GM23338 (cell line): ENCODE measurements at regions not wholly inside any gene's neighbourhood (a gene's known extent, or its start where the extent isn't known, plus 50 kb on each side); places are given as distances from the start of the nearest gene placed in this dataset.

ENCODE experiments used
- ATAC-seq: fragments of 200-7000 bp; cut with Tn5 transposase; 3 replicates; pipeline ENCODE4 v1.9.1; 2020
- DNase-seq: peaks from one replicate; pipeline ENCODE4 v3.0.0-alpha.2; 2015; ENCODE audit warnings: low spot score
- H2AFZ ChIP-seq: fragments of 200-600 bp; sonication (generic); 2 replicates; pipeline ENCODE4 v1.8.0; 2016; ENCODE audit warnings: antibody characterized with exemption, mild to moderate bottlenecking, moderate library complexity
- H3F3A ChIP-seq: fragments of 200-600 bp; sonication (generic); replicated peaks from 2 replicates; pipeline ENCODE4 v1.8.0; 2017; ENCODE audit warnings: antibody characterized with exemption, mixed run types, low read depth
- H3K27ac ChIP-seq: fragments of 200-600 bp; sonication (generic); 2 replicates; pipeline ENCODE4 v1.6.1; 2016; ENCODE audit warnings: low read depth
- H3K27me3 ChIP-seq: fragments of 200-600 bp; sonication (generic); 2 replicates; pipeline ENCODE4 v1.8.0; 2016; ENCODE audit warnings: mild to moderate bottlenecking, mixed run types, moderate library complexity; ENCODE audit not compliant: insufficient read depth
- H3K36me3 ChIP-seq: fragments of 200-600 bp; sonication (generic); 2 replicates; pipeline ENCODE4 v1.8.0; 2016; ENCODE audit warnings: mild to moderate bottlenecking; ENCODE audit not compliant: insufficient read depth
- H3K4me1 ChIP-seq: fragments of 200-600 bp; sonication (generic); 2 replicates; pipeline ENCODE4 v1.8.0; 2016; ENCODE audit warnings: mild to moderate bottlenecking, moderate library complexity; ENCODE audit not compliant: insufficient read depth
- H3K4me2 ChIP-seq: fragments of 200-600 bp; sonication (generic); 2 replicates; pipeline ENCODE4 v1.7.1; 2017; ENCODE audit warnings: mixed run types
- H3K4me3 ChIP-seq: fragments of 200-600 bp; sonication (generic); 2 replicates; pipeline ENCODE4 v1.6.1; 2016; ENCODE audit warnings: mixed run types
- H3K79me2 ChIP-seq: fragments of 200-600 bp; sonication (generic); replicated peaks from 2 replicates; pipeline ENCODE4 v1.8.0; 2017; ENCODE audit warnings: mild to moderate bottlenecking; ENCODE audit not compliant: insufficient read depth
- H3K9me2 ChIP-seq: fragments of 200-600 bp; sonication (generic); 2 replicates; pipeline ENCODE4 v1.8.0; 2017; ENCODE audit not compliant: insufficient read depth
- H4K20me1 ChIP-seq: fragments of 200-600 bp; sonication (generic); replicated peaks from 2 replicates; pipeline ENCODE4 v1.8.0; 2017; ENCODE audit warnings: mild to moderate bottlenecking; ENCODE audit not compliant: insufficient read depth
- H3K27ac Mint-ChIP-seq: 2 replicates; pipeline ENCODE4 v1.8.0; 2020; ENCODE audit warnings: inconsistent platforms, mild to moderate bottlenecking, moderate library complexity, mixed read lengths
- H3K27me3 Mint-ChIP-seq: 3 replicates; pipeline ENCODE4 v1.8.0; 2022; ENCODE audit warnings: low read depth, mild to moderate bottlenecking, moderate library complexity, mixed read lengths, inconsistent platforms; ENCODE audit not compliant: insufficient read depth, poor library complexity
- H3K36me3 Mint-ChIP-seq: 3 replicates; pipeline ENCODE4 v1.8.0; 2021; ENCODE audit warnings: low read depth, mild to moderate bottlenecking, inconsistent platforms, moderate library complexity, mixed read lengths
- H3K4me1 Mint-ChIP-seq: 3 replicates; pipeline ENCODE4 v1.8.0; 2020; ENCODE audit warnings: mild to moderate bottlenecking, inconsistent platforms, mixed read lengths
- H3K4me3 Mint-ChIP-seq: 3 replicates; pipeline ENCODE4 v1.8.0; 2021; ENCODE audit warnings: moderate library complexity, mild to moderate bottlenecking, inconsistent platforms, mixed read lengths
- H3K9me3 Mint-ChIP-seq: 3 replicates; pipeline ENCODE4 v1.8.0; 2020; ENCODE audit warnings: moderate library complexity, mild to moderate bottlenecking, inconsistent platforms, mixed read lengths
- CREB1 ChIP-seq: fragments of 250-450 bp; sonication (Bioruptor Pico); IDR thresholded peaks from 2 replicates; pipeline ENCODE4 v1.5.0; 2020; ENCODE audit warnings: low read depth, mild to moderate bottlenecking, moderate library complexity
- EZH2phosphoT487 ChIP-seq: fragments of 200-600 bp; sonication (generic); IDR thresholded peaks from one replicate; pipeline ENCODE4 v1.8.1; 2018; ENCODE audit warnings: antibody characterized with exemption; ENCODE audit not compliant: unreplicated experiment
- JUNB ChIP-seq: IDR thresholded peaks from one replicate; pipeline ENCODE4 v1.6.1; 2016; ENCODE audit warnings: antibody characterized with exemption; ENCODE audit not compliant: unreplicated experiment
- NANOG ChIP-seq: IDR thresholded peaks from 2 replicates; pipeline ENCODE4 v1.6.1; 2016; ENCODE audit warnings: antibody characterized with exemption, borderline replicate concordance
- POLR2AphosphoS5 ChIP-seq: IDR thresholded peaks from 2 replicates; pipeline ENCODE4 v1.6.1; 2016; ENCODE audit warnings: antibody characterized with exemption, low read depth
- STAT1 ChIP-seq: IDR thresholded peaks from one replicate; pipeline ENCODE4 v1.6.1; 2016; ENCODE audit warnings: antibody characterized with exemption; ENCODE audit not compliant: unreplicated experiment
- TF ChIP-seq, protein P1 (sequence below), 2 experiments: fragments of 200-600 bp in 1 of 2; sonication (generic) in 1 of 2; conservative IDR thresholded peaks; 2 replicates each; pipeline versions ENCODE4 v1.5.1 to v1.6.1; 2016 to 2017; ENCODE audit warnings: antibody characterized with exemption in 2 of 2, low read depth in 2 of 2, mild to moderate bottlenecking in 2 of 2, moderate library complexity in 1 of 2
- TF ChIP-seq, protein P2 (sequence below): IDR thresholded peaks from one replicate; pipeline ENCODE4 v1.6.1; 2018; ENCODE audit warnings: antibody characterized with exemption; ENCODE audit not compliant: unreplicated experiment
- TF ChIP-seq, protein P3 (sequence below): IDR thresholded peaks from 2 replicates; pipeline ENCODE4 v1.6.1; 2016; ENCODE audit warnings: antibody characterized with exemption

DNA sequence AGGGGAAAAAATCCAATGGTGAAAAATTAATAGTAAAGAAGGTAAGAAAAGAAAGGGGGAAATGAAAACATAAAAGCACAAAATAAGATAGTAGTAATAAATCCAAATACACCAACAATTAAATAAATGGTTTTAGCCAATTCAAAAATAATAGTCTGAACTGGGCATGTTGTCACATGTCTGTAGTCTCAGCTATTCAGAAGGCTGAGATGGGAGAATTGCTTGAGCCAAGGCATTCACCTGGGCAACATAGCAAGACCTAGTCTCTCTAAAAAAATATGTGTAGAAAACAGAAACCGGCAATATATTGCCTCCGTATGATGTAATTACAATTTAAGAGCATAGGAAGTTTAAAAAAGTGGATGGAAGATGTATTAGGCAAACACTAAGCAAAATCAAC, 311.3 kb upstream of the FERMT1 start (continued):
- TF ChIP-seq, protein P1, sequence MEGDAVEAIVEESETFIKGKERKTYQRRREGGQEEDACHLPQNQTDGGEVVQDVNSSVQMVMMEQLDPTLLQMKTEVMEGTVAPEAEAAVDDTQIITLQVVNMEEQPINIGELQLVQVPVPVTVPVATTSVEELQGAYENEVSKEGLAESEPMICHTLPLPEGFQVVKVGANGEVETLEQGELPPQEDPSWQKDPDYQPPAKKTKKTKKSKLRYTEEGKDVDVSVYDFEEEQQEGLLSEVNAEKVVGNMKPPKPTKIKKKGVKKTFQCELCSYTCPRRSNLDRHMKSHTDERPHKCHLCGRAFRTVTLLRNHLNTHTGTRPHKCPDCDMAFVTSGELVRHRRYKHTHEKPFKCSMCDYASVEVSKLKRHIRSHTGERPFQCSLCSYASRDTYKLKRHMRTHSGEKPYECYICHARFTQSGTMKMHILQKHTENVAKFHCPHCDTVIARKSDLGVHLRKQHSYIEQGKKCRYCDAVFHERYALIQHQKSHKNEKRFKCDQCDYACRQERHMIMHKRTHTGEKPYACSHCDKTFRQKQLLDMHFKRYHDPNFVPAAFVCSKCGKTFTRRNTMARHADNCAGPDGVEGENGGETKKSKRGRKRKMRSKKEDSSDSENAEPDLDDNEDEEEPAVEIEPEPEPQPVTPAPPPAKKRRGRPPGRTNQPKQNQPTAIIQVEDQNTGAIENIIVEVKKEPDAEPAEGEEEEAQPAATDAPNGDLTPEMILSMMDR (conservative IDR thresholded peaks at IDR 0.05; ENCODE audit: low read depth in 2 of 2), result no peak
- TF ChIP-seq NANOG (no peak), CREB1 (CRISPR knock-in tag) (no peak), EZH2phosphoT487 (no peak)
- TF ChIP-seq, protein P2, sequence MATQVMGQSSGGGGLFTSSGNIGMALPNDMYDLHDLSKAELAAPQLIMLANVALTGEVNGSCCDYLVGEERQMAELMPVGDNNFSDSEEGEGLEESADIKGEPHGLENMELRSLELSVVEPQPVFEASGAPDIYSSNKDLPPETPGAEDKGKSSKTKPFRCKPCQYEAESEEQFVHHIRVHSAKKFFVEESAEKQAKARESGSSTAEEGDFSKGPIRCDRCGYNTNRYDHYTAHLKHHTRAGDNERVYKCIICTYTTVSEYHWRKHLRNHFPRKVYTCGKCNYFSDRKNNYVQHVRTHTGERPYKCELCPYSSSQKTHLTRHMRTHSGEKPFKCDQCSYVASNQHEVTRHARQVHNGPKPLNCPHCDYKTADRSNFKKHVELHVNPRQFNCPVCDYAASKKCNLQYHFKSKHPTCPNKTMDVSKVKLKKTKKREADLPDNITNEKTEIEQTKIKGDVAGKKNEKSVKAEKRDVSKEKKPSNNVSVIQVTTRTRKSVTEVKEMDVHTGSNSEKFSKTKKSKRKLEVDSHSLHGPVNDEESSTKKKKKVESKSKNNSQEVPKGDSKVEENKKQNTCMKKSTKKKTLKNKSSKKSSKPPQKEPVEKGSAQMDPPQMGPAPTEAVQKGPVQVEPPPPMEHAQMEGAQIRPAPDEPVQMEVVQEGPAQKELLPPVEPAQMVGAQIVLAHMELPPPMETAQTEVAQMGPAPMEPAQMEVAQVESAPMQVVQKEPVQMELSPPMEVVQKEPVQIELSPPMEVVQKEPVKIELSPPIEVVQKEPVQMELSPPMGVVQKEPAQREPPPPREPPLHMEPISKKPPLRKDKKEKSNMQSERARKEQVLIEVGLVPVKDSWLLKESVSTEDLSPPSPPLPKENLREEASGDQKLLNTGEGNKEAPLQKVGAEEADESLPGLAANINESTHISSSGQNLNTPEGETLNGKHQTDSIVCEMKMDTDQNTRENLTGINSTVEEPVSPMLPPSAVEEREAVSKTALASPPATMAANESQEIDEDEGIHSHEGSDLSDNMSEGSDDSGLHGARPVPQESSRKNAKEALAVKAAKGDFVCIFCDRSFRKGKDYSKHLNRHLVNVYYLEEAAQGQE, result no peak

DNA sequence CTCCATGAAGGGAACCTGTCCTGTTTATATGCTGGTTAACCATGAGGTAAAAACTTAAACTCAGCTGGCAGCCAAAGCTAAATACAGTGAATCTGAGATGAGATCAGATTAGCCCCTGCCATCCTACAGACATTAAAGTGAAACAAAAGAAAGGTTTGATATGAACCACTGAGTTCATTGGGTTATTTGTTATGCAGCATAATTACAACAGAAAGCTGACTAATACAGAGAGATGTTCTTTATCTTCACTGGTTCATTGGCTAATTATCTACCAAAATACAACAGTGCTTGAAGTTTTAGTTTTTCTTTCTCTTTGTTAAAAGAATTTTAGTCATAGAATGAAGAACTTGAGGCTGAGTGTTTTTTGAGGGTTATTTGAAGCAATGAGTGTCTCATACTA, 307.6 kb upstream of the FERMT1 start:
- H3K4me1 Mint-ChIP-seq, result no peaks in the 10 kb centered on the region
- no peak overlapping the region for H2AFZ ChIP-seq
- peaks cover 1% of the 10 kb centered on the region for H3K27me3 Mint-ChIP-seq
- no peak overlapping the region for H3K27ac ChIP-seq
- no peaks in the 10 kb centered on the region for H3K27me3 ChIP-seq
- H3K4me3 Mint-ChIP-seq, result no peak overlapping the region
- ATAC-seq, result no peak
- DNase-seq, result no peak
- no peaks in the 10 kb centered on the region for H3K36me3 ChIP-seq
- H4K20me1 ChIP-seq, result no peaks in the 10 kb centered on the region
- H3K36me3 Mint-ChIP-seq, result no peaks in the 10 kb centered on the region
- H3K27ac Mint-ChIP-seq, result no peak overlapping the region
- H3K9me3 Mint-ChIP-seq, result no peaks in the 10 kb centered on the region
- H3K4me2 ChIP-seq, result no peak overlapping the region
- H3K4me3 ChIP-seq, result no peak overlapping the region
- H3K9me2 ChIP-seq, result no peaks in the 10 kb centered on the region
- H3K4me1 ChIP-seq, result no peaks in the 10 kb centered on the region
- H3K79me2 ChIP-seq, result no peaks in the 10 kb centered on the region
- no peaks in the 10 kb centered on the region for H3F3A ChIP-seq
- TF ChIP-seq EZH2phosphoT487, result no peak
- TF ChIP-seq JUNB, result no peak
- TF ChIP-seq, protein P3, sequence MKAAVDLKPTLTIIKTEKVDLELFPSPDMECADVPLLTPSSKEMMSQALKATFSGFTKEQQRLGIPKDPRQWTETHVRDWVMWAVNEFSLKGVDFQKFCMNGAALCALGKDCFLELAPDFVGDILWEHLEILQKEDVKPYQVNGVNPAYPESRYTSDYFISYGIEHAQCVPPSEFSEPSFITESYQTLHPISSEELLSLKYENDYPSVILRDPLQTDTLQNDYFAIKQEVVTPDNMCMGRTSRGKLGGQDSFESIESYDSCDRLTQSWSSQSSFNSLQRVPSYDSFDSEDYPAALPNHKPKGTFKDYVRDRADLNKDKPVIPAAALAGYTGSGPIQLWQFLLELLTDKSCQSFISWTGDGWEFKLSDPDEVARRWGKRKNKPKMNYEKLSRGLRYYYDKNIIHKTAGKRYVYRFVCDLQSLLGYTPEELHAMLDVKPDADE, result no peak
- no peak for TF ChIP-seq POLR2AphosphoS5
- TF ChIP-seq CREB1 (CRISPR knock-in tag), result no peak
- no peak for TF ChIP-seq STAT1
- TF ChIP-seq, protein P2, result no peak
- no peak for TF ChIP-seq NANOG
